OCI-LY1 (cell line): ENCODE measurements at regions not wholly inside any gene's neighbourhood (a gene's known extent, or its start where the extent isn't known, plus 50 kb on each side); places are given as distances from the start of the nearest gene placed in this dataset.

ENCODE experiments used
- H2AFZ ChIP-seq: fragments of 200-600 bp; sonication (generic), shearing (Covaris generic); 2 replicates; pipeline ENCODE4 v1.6.0; 2014; ENCODE audit warnings: antibody characterized with exemption, mild to moderate bottlenecking, low read length
- H3F3A ChIP-seq: fragments of 200-600 bp; sonication (generic), shearing (Covaris generic); 2 replicates; pipeline ENCODE4 v1.6.0; 2014; ENCODE audit warnings: mild to moderate bottlenecking, antibody characterized with exemption, low read length, moderate library complexity; ENCODE audit not compliant: insufficient read depth
- H3K27ac ChIP-seq: fragments of 200-600 bp; sonication (generic); 2 replicates; pipeline ENCODE4 v1.5.1; 2014; ENCODE audit warnings: low read length, mixed run types, mild to moderate bottlenecking, low read depth; ENCODE audit not compliant: poor library complexity, severe bottlenecking
- H3K27me3 ChIP-seq: fragments of 200-600 bp; sonication (generic); 2 replicates; pipeline ENCODE4 v1.6.0; 2014; ENCODE audit warnings: antibody characterized with exemption, mild to moderate bottlenecking, low read length, moderate library complexity; ENCODE audit not compliant: insufficient read depth
- H3K36me3 ChIP-seq: fragments of 200-600 bp; sonication (generic); 2 replicates; pipeline ENCODE4 v1.6.1; 2014; ENCODE audit warnings: mild to moderate bottlenecking, antibody characterized with exemption, low read length, moderate library complexity, mixed read lengths; ENCODE audit not compliant: insufficient read depth
- H3K4me1 ChIP-seq: fragments of 200-600 bp; sonication (generic); 2 replicates; pipeline ENCODE4 v1.5.1; 2014; ENCODE audit warnings: mild to moderate bottlenecking, low read length, moderate library complexity; ENCODE audit not compliant: insufficient read depth, severe bottlenecking
- H3K4me2 ChIP-seq: fragments of 200-600 bp; sonication (generic), shearing (Covaris generic); 2 replicates; pipeline ENCODE4 v1.6.1; 2014; ENCODE audit warnings: low read length
- H3K4me3 ChIP-seq: fragments of 200-600 bp; sonication (generic); 2 replicates; pipeline ENCODE4 v1.5.1; 2014; ENCODE audit warnings: low read length, low read depth, mild to moderate bottlenecking, mixed read lengths; ENCODE audit not compliant: poor library complexity, severe bottlenecking
- H3K79me2 ChIP-seq: fragments of 200-600 bp; shearing (Covaris generic); 2 replicates; pipeline ENCODE4 v1.6.1; 2016; ENCODE audit warnings: mixed run types, low read length, mixed read lengths; ENCODE audit not compliant: insufficient read depth
- H3K9ac ChIP-seq: fragments of 200-600 bp; sonication (generic), shearing (Covaris generic); 2 replicates; pipeline ENCODE4 v1.6.1; 2014; ENCODE audit warnings: mild to moderate bottlenecking, low read length, mixed read lengths
- H3K9me2 ChIP-seq: fragments of 200-600 bp; sonication (generic), shearing (Covaris generic); 2 replicates; pipeline ENCODE4 v1.6.1; 2014; ENCODE audit warnings: low read depth, mild to moderate bottlenecking, low read length, mixed read lengths
- H3K9me3 ChIP-seq: fragments of 200-600 bp; shearing (Covaris generic); 2 replicates; pipeline ENCODE4 v1.6.1; 2014; ENCODE audit warnings: low read length, mixed read lengths
- H4K20me1 ChIP-seq: fragments of 200-600 bp; sonication (generic), shearing (Covaris generic); 2 replicates; pipeline ENCODE4 v1.6.0; 2016; ENCODE audit warnings: mild to moderate bottlenecking, low read length; ENCODE audit not compliant: insufficient read depth
- EZH2 ChIP-seq: fragments of 200-600 bp; sonication (generic), shearing (Covaris generic); IDR thresholded peaks from 2 replicates; pipeline ENCODE4 v1.8.0; 2017; ENCODE audit warnings: borderline replicate concordance, mixed run types, mild to moderate bottlenecking, antibody characterized with exemption, low read length, moderate library complexity, mixed read lengths
- TF ChIP-seq, protein P1 (sequence below): fragments of 200-600 bp; sonication (generic), shearing (Covaris generic); IDR thresholded peaks from 2 replicates; pipeline ENCODE4 v1.5.1; 2017; ENCODE audit warnings: mild to moderate bottlenecking, antibody characterized with exemption, low read length, moderate library complexity, mixed read lengths

DNA sequence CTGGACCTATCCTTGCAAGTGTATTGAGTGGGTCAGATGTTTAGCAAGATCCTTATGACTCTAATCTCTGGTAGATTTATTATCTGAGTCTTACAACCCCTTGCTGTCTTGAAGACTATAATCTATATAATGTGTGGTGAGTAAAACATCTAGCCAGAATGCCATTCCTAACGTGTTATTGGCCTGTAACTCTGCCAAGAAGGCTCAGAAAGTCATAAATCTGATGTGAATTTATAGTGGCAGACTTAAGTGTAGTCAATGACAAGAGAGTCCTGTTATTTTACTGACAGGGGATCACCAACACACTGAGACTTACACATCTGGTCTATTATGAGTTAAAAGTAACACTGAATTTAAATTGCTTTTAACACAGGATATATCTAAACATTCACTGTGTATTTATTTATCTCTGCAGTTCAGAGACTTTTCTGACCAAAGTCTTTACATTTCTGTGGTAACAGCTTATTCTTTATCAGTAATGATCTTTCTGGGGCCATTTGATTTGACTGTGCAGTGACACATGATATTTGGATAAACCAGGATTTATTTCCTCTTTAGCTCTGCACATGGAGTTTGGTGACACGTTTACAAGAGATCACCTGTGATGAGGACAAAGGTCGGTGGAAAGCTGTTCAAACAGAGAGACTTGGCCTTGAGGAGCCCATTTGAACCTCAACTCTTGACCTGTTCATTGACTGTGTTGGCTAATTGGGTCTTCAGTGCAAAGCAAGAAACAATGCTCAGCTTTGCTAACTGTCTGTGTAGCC, 415.8 kb downstream of the STIM2 start:
- Histone ChIP-seq H3F3A (no peaks in the 10 kb centered on the region), H4K20me1 (no peaks in the 10 kb centered on the region), H3K9me2 (no peaks in the 10 kb centered on the region)

DNA sequence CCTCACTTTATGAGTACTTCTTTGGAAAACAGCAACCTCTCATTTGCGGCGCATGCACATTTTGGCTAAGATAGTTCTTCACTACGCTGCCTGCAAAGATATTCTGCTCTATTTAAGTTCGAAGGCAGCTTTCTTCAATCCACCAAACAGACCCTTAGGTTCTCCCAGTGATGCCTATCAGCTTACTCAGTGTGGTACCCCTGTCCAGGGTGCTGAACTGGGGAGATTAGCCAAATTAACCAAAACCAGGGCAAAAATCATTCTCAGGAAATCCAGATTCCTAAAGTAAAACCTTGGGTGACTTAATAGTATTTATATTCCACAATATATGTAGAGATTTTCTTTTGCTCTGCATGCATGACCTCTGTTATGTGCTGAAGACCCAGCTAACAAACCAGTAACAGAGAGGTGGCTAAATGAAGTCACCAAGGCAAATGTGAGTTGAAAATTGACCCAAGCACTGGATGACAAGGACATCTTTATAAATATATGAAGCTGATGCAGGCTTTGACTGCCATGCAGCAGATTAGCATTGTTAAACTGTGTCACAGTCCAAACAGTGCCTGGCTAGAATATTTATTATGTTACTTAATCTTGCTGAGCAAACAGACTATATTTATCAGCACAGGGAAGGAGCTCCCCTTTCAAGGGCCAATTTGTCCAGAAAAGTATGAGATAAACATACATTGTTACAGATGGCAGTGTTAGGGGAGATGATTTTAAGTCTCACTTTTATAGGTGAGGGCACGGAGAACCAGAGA, 418.2 kb downstream of the STIM2 start:
- H3K27ac ChIP-seq: no peak overlapping the region
- no peak overlapping the region for H3K4me2 ChIP-seq
- no peak for TF ChIP-seq EZH2
- TF ChIP-seq, protein P1, sequence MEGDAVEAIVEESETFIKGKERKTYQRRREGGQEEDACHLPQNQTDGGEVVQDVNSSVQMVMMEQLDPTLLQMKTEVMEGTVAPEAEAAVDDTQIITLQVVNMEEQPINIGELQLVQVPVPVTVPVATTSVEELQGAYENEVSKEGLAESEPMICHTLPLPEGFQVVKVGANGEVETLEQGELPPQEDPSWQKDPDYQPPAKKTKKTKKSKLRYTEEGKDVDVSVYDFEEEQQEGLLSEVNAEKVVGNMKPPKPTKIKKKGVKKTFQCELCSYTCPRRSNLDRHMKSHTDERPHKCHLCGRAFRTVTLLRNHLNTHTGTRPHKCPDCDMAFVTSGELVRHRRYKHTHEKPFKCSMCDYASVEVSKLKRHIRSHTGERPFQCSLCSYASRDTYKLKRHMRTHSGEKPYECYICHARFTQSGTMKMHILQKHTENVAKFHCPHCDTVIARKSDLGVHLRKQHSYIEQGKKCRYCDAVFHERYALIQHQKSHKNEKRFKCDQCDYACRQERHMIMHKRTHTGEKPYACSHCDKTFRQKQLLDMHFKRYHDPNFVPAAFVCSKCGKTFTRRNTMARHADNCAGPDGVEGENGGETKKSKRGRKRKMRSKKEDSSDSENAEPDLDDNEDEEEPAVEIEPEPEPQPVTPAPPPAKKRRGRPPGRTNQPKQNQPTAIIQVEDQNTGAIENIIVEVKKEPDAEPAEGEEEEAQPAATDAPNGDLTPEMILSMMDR: no peak
- H3K9me3 ChIP-seq: no peaks in the 10 kb centered on the region
- H3K79me2 ChIP-seq: no peaks in the 10 kb centered on the region
- H4K20me1 ChIP-seq: no peaks in the 10 kb centered on the region
- no peak overlapping the region for H3K9ac ChIP-seq
- H3K9me2 ChIP-seq: no peaks in the 10 kb centered on the region
- no peaks in the 10 kb centered on the region for H3K36me3 ChIP-seq
- H3F3A ChIP-seq: no peaks in the 10 kb centered on the region
- H3K27me3 ChIP-seq: no peaks in the 10 kb centered on the region
- no peak overlapping the region for H2AFZ ChIP-seq
- H3K4me1 ChIP-seq: no peaks in the 10 kb centered on the region
- no peak overlapping the region for H3K4me3 ChIP-seq

More for the DNA sequence above, 415.8 kb downstream of the STIM2 start:
- H3K27ac ChIP-seq: no peak overlapping the region
- no peak overlapping the region for H3K4me2 ChIP-seq
- no peak overlapping the region for H2AFZ ChIP-seq
- no peaks in the 10 kb centered on the region for H3K9me3 ChIP-seq
- no peaks in the 10 kb centered on the region for H3K79me2 ChIP-seq
- H3K4me3 ChIP-seq: no peak overlapping the region
- no peak overlapping the region for H3K9ac ChIP-seq
- no peak for TF ChIP-seq EZH2
- TF ChIP-seq, protein P1: no peak
- H3K4me1 ChIP-seq: no peaks in the 10 kb centered on the region
- H3K27me3 ChIP-seq: no peaks in the 10 kb centered on the region
- no peaks in the 10 kb centered on the region for H3K36me3 ChIP-seq

GRCh38 chr4:27288496-27288895, 427.9 kb downstream of the STIM2 start:
- Histone ChIP-seq H3K4me1 (no peaks in the 10 kb centered on the region), H3K27me3 (no peaks in the 10 kb centered on the region), H3K4me3 (no peak overlapping the region), H3K9me2 (no peaks in the 10 kb centered on the region), H3K4me2 (no peak overlapping the region), H3K9ac (no peak overlapping the region), H3K36me3 (no peaks in the 10 kb centered on the region), H3K79me2 (no peaks in the 10 kb centered on the region), H4K20me1 (no peaks in the 10 kb centered on the region), H3F3A (no peaks in the 10 kb centered on the region), H3K9me3 (no peaks in the 10 kb centered on the region), H3K27ac (no peak overlapping the region), H2AFZ (no peak overlapping the region)
- TF ChIP-seq, protein P1: no peak
- no peak for TF ChIP-seq EZH2
